IMR-90 (cell line): ENCODE measurements at regions not wholly inside any gene's neighbourhood (a gene's known extent, or its start where the extent isn't known, plus 50 kb on each side); places are given as distances from the start of the nearest gene placed in this dataset.

ENCODE experiments used
- ATAC-seq: fragments of 200-7000 bp; cut with Tn5 transposase; 2 replicates; pipeline ENCODE4 v1.9.1; 2020; ENCODE audit warnings: low read depth, mild to moderate bottlenecking, moderate library complexity
- BruUV-seq: library from RNA; stranded (reverse); fragments of 400-500 nt; replicated peaks from 2 replicates; lab custom pipeline; 2021; lab: Mats Ljungman, UMichigan
- CTCF ChIA-PET: fragments of 300-600 bp; formaldehyde crosslinking; extraction: SDS; loops from one replicate; lab custom pipeline; 2021; ENCODE audit warnings: antibody characterized with exemption; lab: Yijun Ruan, JAX
- POLR2A ChIA-PET: fragments of 300-600 bp; sonication (Branson Sonifier 250); formaldehyde crosslinking; loops from one replicate; lab custom pipeline; 2022; ENCODE audit warnings: antibody characterized with exemption; ENCODE audit not compliant: unreplicated experiment; lab: Charles Lee
- DNase-seq: peaks from one replicate; pipeline ENCODE4 v3.0.0; 2013
- H2AFZ ChIP-seq: replicated peaks from 2 replicates; pipeline ENCODE3; 2013; ENCODE audit warnings: low read length, mild to moderate bottlenecking; ENCODE audit not compliant: poor library complexity
- H2AK5ac ChIP-seq: 2 replicates; pipeline ENCODE4 v1.6.1; 2013; ENCODE audit warnings: low read depth, low read length, inconsistent platforms
- H2AK9ac ChIP-seq: replicated peaks from 2 replicates; pipeline ENCODE3; 2013; ENCODE audit warnings: mild to moderate bottlenecking, low read depth, low read length, moderate library complexity; ENCODE audit not compliant: poor library complexity
- H2BK120ac ChIP-seq: 2 replicates; pipeline ENCODE4 v1.6.1; 2013; ENCODE audit warnings: low read depth, low read length, inconsistent platforms
- H2BK15ac ChIP-seq: 3 replicates; pipeline ENCODE4 v1.6.1; 2013; ENCODE audit warnings: low read depth, low read length, inconsistent platforms
- H2BK20ac ChIP-seq: 2 replicates; pipeline ENCODE4 v1.6.1; 2013; ENCODE audit warnings: low read depth, mild to moderate bottlenecking, inconsistent platforms, low read length, moderate library complexity
- H2BK5ac ChIP-seq: 2 replicates; pipeline ENCODE4 v1.6.1; 2013; ENCODE audit warnings: mild to moderate bottlenecking, low read depth, low read length, inconsistent platforms; ENCODE audit not compliant: poor library complexity, severe bottlenecking
- H3K14ac ChIP-seq: replicated peaks from 2 replicates; pipeline ENCODE4 v1.6.1; 2013; ENCODE audit warnings: low read depth, low read length, inconsistent platforms
- H3K18ac ChIP-seq: 2 replicates; pipeline ENCODE4 v1.6.1; 2013; ENCODE audit warnings: low read depth, low read length, control low read depth
- H3K23ac ChIP-seq: 2 replicates; pipeline ENCODE4 v1.6.1; 2013; ENCODE audit warnings: low read depth, low read length, inconsistent platforms
- H3K27ac ChIP-seq: 2 replicates; pipeline ENCODE4 v1.5.1; 2013; ENCODE audit warnings: mild to moderate bottlenecking, control low read depth, low read length; ENCODE audit not compliant: insufficient read depth
- H3K27me3 ChIP-seq: 2 replicates; pipeline ENCODE4 v1.6.1; 2013; ENCODE audit warnings: low read length; ENCODE audit not compliant: control insufficient read depth, insufficient read depth
- H3K36me3 ChIP-seq: 2 replicates; pipeline ENCODE4 v1.6.1; 2013; ENCODE audit warnings: low read length, mixed read lengths; ENCODE audit not compliant: control insufficient read depth, insufficient read depth
- H3K4ac ChIP-seq: 2 replicates; pipeline ENCODE4 v1.6.1; 2013; ENCODE audit warnings: low read depth, low read length, inconsistent platforms
- H3K4me1 ChIP-seq: 2 replicates; pipeline ENCODE4 v1.6.1; 2013; ENCODE audit warnings: low read length, mixed read lengths; ENCODE audit not compliant: control insufficient read depth, insufficient read depth
- H3K4me2 ChIP-seq: 2 replicates; pipeline ENCODE4 v1.6.1; 2013; ENCODE audit warnings: low read depth, mild to moderate bottlenecking, control low read depth, low read length, moderate library complexity
- H3K4me3 ChIP-seq: 2 replicates; pipeline ENCODE4 v1.5.1; 2013; ENCODE audit warnings: low read depth, mild to moderate bottlenecking, control low read depth, low read length, moderate library complexity; ENCODE audit not compliant: insufficient read depth
- H3K56ac ChIP-seq: 2 replicates; pipeline ENCODE4 v1.6.1; 2013; ENCODE audit warnings: low read length, inconsistent platforms; ENCODE audit not compliant: insufficient read depth; ENCODE audit errors: extremely low read depth
- H3K79me1 ChIP-seq, 2 experiments: 2 replicates each; pipeline ENCODE4 v1.6.1; 2013; ENCODE audit warnings: low read length in 2 of 2, inconsistent platforms in 1 of 2, low read depth in 1 of 2
- H3K9ac ChIP-seq: 2 replicates; pipeline ENCODE4 v1.6.1; 2013; ENCODE audit warnings: low read depth, low read length, control low read depth
- H3K9me1 ChIP-seq: 2 replicates; pipeline ENCODE4 v1.6.1; 2013; ENCODE audit warnings: low read length, inconsistent platforms; ENCODE audit not compliant: insufficient read depth
- H3K9me3 ChIP-seq: 2 replicates; pipeline ENCODE4 v1.6.1; 2013; ENCODE audit warnings: low read length; ENCODE audit not compliant: control insufficient read depth, insufficient read depth
- H4K20me1 ChIP-seq: 2 replicates; pipeline ENCODE4 v1.6.1; 2013; ENCODE audit warnings: low read length, inconsistent platforms; ENCODE audit not compliant: insufficient read depth
- H4K5ac ChIP-seq: 2 replicates; pipeline ENCODE4 v1.6.1; 2013; ENCODE audit warnings: mild to moderate bottlenecking, low read depth, low read length, control low read depth
- H4K8ac ChIP-seq, 2 experiments: 2 replicates each; pipeline ENCODE4 v1.6.1; 2013; ENCODE audit warnings: low read depth in 2 of 2, low read length in 2 of 2, control low read depth in 1 of 2, inconsistent platforms in 1 of 2
- H4K91ac ChIP-seq: 2 replicates; pipeline ENCODE4 v1.6.1; 2013; ENCODE audit warnings: low read depth, low read length, inconsistent platforms; ENCODE audit not compliant: insufficient read depth
- BHLHE40 ChIP-seq: fragments of 150-350 bp; IDR thresholded peaks from 2 replicates; pipeline ENCODE4 v1.6.1; 2016; ENCODE audit warnings: mild to moderate bottlenecking, low read depth, low read length
- CHD1 ChIP-seq: IDR thresholded peaks from 2 replicates; pipeline ENCODE4 v1.6.1; 2012; ENCODE audit warnings: low read depth, low read length, improper control_type of control experiment
- CTCF ChIP-seq: conservative IDR thresholded peaks from 2 replicates; pipeline ENCODE4 v1.5.1; 2012; ENCODE audit warnings: mild to moderate bottlenecking, low read depth, low read length, improper control_type of control experiment
- ELK1 ChIP-seq: fragments of 150-350 bp; IDR thresholded peaks from 2 replicates; pipeline ENCODE4 v1.6.1; 2016; ENCODE audit warnings: low read depth, mild to moderate bottlenecking, low read length, moderate library complexity, borderline replicate concordance
- FOS ChIP-seq: fragments of 150-350 bp; IDR thresholded peaks from 2 replicates; pipeline ENCODE4 v1.6.1; 2016; ENCODE audit warnings: low read depth, low read length
- MAFK ChIP-seq: IDR thresholded peaks from 2 replicates; pipeline ENCODE4 v1.6.1; 2012; ENCODE audit warnings: low read depth, low read length, improper control_type of control experiment
- MAZ ChIP-seq: IDR thresholded peaks from 2 replicates; pipeline ENCODE4 v1.6.1; 2012; ENCODE audit warnings: low read depth, mild to moderate bottlenecking, low read length, improper control_type of control experiment, moderate library complexity, borderline replicate concordance
- MXI1 ChIP-seq: IDR thresholded peaks from 2 replicates; pipeline ENCODE4 v1.6.1; 2012; ENCODE audit warnings: low read depth, mild to moderate bottlenecking, low read length, moderate library complexity, borderline replicate concordance
- POLR2A ChIP-seq: IDR thresholded peaks from 2 replicates; pipeline ENCODE4 v1.6.1; 2012; ENCODE audit warnings: mild to moderate bottlenecking, low read depth, low read length
- RAD21 ChIP-seq: IDR thresholded peaks from 2 replicates; pipeline ENCODE4 v1.6.1; 2012; ENCODE audit warnings: low read length, improper control_type of control experiment
- RCOR1 ChIP-seq: IDR thresholded peaks from 2 replicates; pipeline ENCODE4 v1.6.1; 2012; ENCODE audit warnings: mild to moderate bottlenecking, low read length, improper control_type of control experiment; ENCODE audit not compliant: insufficient replicate concordance
- RFX5 ChIP-seq: IDR thresholded peaks from 2 replicates; pipeline ENCODE4 v1.8.0; 2012; ENCODE audit warnings: low read depth, mild to moderate bottlenecking, low read length, moderate library complexity
- SMC3 ChIP-seq: fragments of 150-350 bp; IDR thresholded peaks from 2 replicates; pipeline ENCODE4 v1.6.1; 2016; ENCODE audit warnings: low read depth, mild to moderate bottlenecking, antibody characterized with exemption, low read length, moderate library complexity
- USF2 ChIP-seq: fragments of 150-350 bp; IDR thresholded peaks from 2 replicates; pipeline ENCODE4 v1.6.1; 2017; ENCODE audit warnings: mild to moderate bottlenecking, antibody characterized with exemption, low read length, low read depth
- WGBS, 2 experiments: methylation state at CpG; one replicate each; pipeline versions ENCODE4 v1.1.5 to v1.1.7; 2013; ENCODE audit warnings: missing lambda C conversion rate in 2 of 2; ENCODE audit not compliant: insufficient read length in 1 of 2; ENCODE audit errors: extremely low coverage in 2 of 2; 5-methylcytosine and 5-hydroxymethylcytosine counted together
- dilution Hi-C: fragments of 300-500 bp; cut with HindIII; formaldehyde crosslinking; loops from one replicate; pipeline ENCODE4 v1.14.3; 2018; ENCODE audit warnings: low sequenced_read_pairs; ENCODE audit not compliant: unreplicated experiment
- in situ Hi-C: fragments of 300-500 bp; cut with MboI; formaldehyde crosslinking; loops from 3 replicates; pipeline ENCODE4 v1.14.3; 2019; ENCODE audit warnings: low sequenced_read_pairs, inconsistent platforms, mixed read lengths
- intact Hi-C: fragments of 100-400 bp; cut with micrococcal nuclease; formaldehyde crosslinking; loops from 2 replicates; pipeline ENCODE4 v1.10.0; 2022

- BruUV-seq: no TSS peak
- no peak for ATAC-seq
- TF ChIP-seq MXI1 (no peak), ELK1 (no peak), MAFK (no peak), SMC3 (no peak), RFX5 (no peak), FOS (no peak), USF2 (no peak), RCOR1 (no peak), BHLHE40 (no peak), RAD21 (no peak), CHD1 (no peak), MAZ (no peak), CTCF (no peak), POLR2A (no peak)
- WGBS, 2 experiments: no CpG with 5 or more reads among the region's 8 CpGs
- Histone ChIP-seq H3K18ac (no peak overlapping the region), H2AK9ac (no peak overlapping the region), H2BK120ac (no peak overlapping the region), H3K36me3 (no peaks in the 10 kb centered on the region), H2BK5ac (no peak overlapping the region), H4K8ac (no peak overlapping the region), H3K27ac (no peak overlapping the region), H2AK5ac (no peak overlapping the region), H3K23ac (no peak overlapping the region), H3K4me3 (no peak overlapping the region), H3K56ac (no peak overlapping the region), H3K79me1 (no peaks in the 10 kb centered on the region), H3K9me3 (peaks cover 8% of the 10 kb centered on the region), H2BK20ac (no peak overlapping the region), H2BK15ac (no peak overlapping the region), H3K9ac (no peak overlapping the region), H4K20me1 (no peaks in the 10 kb centered on the region), H3K14ac (no peak overlapping the region), H3K4me1 (no peaks in the 10 kb centered on the region), H3K27me3 (no peaks in the 10 kb centered on the region), H2AFZ (no peak overlapping the region), H4K5ac (no peak overlapping the region), H3K9me1 (no peaks in the 10 kb centered on the region), H4K91ac (no peak overlapping the region), H3K4me2 (no peak overlapping the region), H3K4ac (no peak overlapping the region)
- CTCF ChIA-PET: no interaction called here
- no peak for DNase-seq
- POLR2A ChIA-PET: no interaction called here
- in situ Hi-C loops (no loop called here), intact Hi-C loops (no loop called here), dilution Hi-C loops (no loop called here)
These were observed 142.3 kb upstream of the CPNE8 start for GRCh38 chr12:39047539-39048262.
